Nephron (organoid): ENCODE measurements at regions not wholly inside any gene's neighbourhood (a gene's known extent, or its start where the extent isn't known, plus 50 kb on each side); places are given as distances from the start of the nearest gene placed in this dataset.

ENCODE experiments used
- H3K27ac Mint-ChIP-seq, 3 experiments: 2 replicates each; pipeline ENCODE4 v1.8.0; 2020; ENCODE audit warnings: mixed read lengths in 3 of 3, mild to moderate bottlenecking in 2 of 3, moderate library complexity in 1 of 3
- H3K27me3 Mint-ChIP-seq: 2 replicates; pipeline ENCODE4 v1.8.0; 2021; ENCODE audit warnings: low read depth, mild to moderate bottlenecking, moderate library complexity, mixed read lengths
- H3K36me3 Mint-ChIP-seq: 2 replicates; pipeline ENCODE4 v1.8.0; 2020; ENCODE audit warnings: low read depth, mixed read lengths
- H3K4me1 Mint-ChIP-seq: 2 replicates; pipeline ENCODE4 v1.8.0; 2020; ENCODE audit warnings: mixed read lengths
- H3K4me3 Mint-ChIP-seq, 3 experiments: 2 replicates each; pipeline ENCODE4 v1.8.0; 2020; ENCODE audit warnings: mild to moderate bottlenecking in 3 of 3, mixed read lengths in 3 of 3, moderate library complexity in 2 of 3
- H3K9me3 Mint-ChIP-seq: 2 replicates; pipeline ENCODE4 v1.8.0; 2020; ENCODE audit warnings: mixed read lengths
- CTCF ChIP-seq, 3 experiments: fragments of 200-600 bp; sonication (generic); IDR thresholded peaks; one replicate each; pipeline ENCODE4 v1.5.0; 2021; ENCODE audit warnings: antibody characterized with exemption in 3 of 3; ENCODE audit not compliant: unreplicated experiment in 3 of 3

DNA sequence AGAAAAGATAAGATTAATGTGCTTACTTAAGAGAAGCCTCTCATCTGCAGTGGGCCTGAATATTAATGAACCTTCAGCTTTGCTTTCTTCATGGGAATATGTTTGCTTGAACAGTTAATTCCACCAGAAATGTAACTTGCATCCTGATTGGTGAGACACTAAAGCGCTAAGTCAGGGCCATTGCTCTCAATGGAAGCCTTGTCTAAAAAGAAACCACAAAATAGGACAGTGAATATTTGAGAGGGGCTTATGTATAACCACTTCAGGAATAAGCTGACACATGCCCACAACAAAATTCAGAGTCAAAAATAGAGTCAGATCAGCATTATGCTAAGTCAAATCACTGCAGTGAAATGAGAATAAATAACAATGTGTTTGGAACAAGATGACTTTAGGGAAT, 1125.8 kb downstream of the STIM2 start:
- H3K27ac Mint-ChIP-seq: no peak overlapping the region
- H3K36me3 Mint-ChIP-seq: no peaks in the 10 kb centered on the region
- H3K9me3 Mint-ChIP-seq: no peaks in the 10 kb centered on the region
- H3K4me1 Mint-ChIP-seq: no peaks in the 10 kb centered on the region
- no peak for TF ChIP-seq CTCF (IDR thresholded peaks at IDR 0.05; ENCODE audit: unreplicated experiment in 3 of 3)
- H3K27me3 Mint-ChIP-seq: no peaks in the 10 kb centered on the region
- H3K4me3 Mint-ChIP-seq: no peak overlapping the region

- no peaks in the 10 kb centered on the region for H3K9me3 Mint-ChIP-seq
- TF ChIP-seq CTCF (IDR thresholded peaks at IDR 0.05; ENCODE audit: unreplicated experiment in 3 of 3): no peak
- no peak overlapping the region for H3K27ac Mint-ChIP-seq
- H3K4me3 Mint-ChIP-seq: no peak overlapping the region
- H3K36me3 Mint-ChIP-seq: no peaks in the 10 kb centered on the region
- H3K27me3 Mint-ChIP-seq: peaks cover 7% of the 10 kb centered on the region
- H3K4me1 Mint-ChIP-seq: no peaks in the 10 kb centered on the region
Observed at GRCh38 chr4:28001698-28002097, 1141.1 kb downstream of the STIM2 start.

- no peaks in the 10 kb centered on the region for H3K4me1 Mint-ChIP-seq
- H3K27ac Mint-ChIP-seq: no peak overlapping the region
- no peak overlapping the region for H3K4me3 Mint-ChIP-seq
- no peaks in the 10 kb centered on the region for H3K36me3 Mint-ChIP-seq
- H3K9me3 Mint-ChIP-seq: no peaks in the 10 kb centered on the region
- TF ChIP-seq CTCF (IDR thresholded peaks at IDR 0.05; ENCODE audit: unreplicated experiment in 3 of 3): no peak
- H3K27me3 Mint-ChIP-seq: peaks cover 7% of the 10 kb centered on the region
Observed at GRCh38 chr4:28004520-28004919, 1143.9 kb downstream of the STIM2 start.

- H3K27me3 Mint-ChIP-seq: peaks cover 7% of the 10 kb centered on the region
- H3K27ac Mint-ChIP-seq: no peak overlapping the region
- no peaks in the 10 kb centered on the region for H3K9me3 Mint-ChIP-seq
- no peak overlapping the region for H3K4me3 Mint-ChIP-seq
- TF ChIP-seq CTCF (IDR thresholded peaks at IDR 0.05; ENCODE audit: unreplicated experiment in 3 of 3): no peak
- no peaks in the 10 kb centered on the region for H3K4me1 Mint-ChIP-seq
- H3K36me3 Mint-ChIP-seq: no peaks in the 10 kb centered on the region
Observed at GRCh38 chr4:28006021-28006420, 1145.4 kb downstream of the STIM2 start.

- Mint-ChIP-seq H3K9me3 (no peaks in the 10 kb centered on the region), H3K27ac (no peak overlapping the region), H3K27me3 (no peaks in the 10 kb centered on the region), H3K4me3 (no peak overlapping the region), H3K36me3 (no peaks in the 10 kb centered on the region), H3K4me1 (no peaks in the 10 kb centered on the region)
- TF ChIP-seq CTCF (IDR thresholded peaks at IDR 0.05; ENCODE audit: unreplicated experiment in 3 of 3): no peak
Observed at GRCh38 chr4:28007693-28008092, 1147.1 kb downstream of the STIM2 start.

DNA sequence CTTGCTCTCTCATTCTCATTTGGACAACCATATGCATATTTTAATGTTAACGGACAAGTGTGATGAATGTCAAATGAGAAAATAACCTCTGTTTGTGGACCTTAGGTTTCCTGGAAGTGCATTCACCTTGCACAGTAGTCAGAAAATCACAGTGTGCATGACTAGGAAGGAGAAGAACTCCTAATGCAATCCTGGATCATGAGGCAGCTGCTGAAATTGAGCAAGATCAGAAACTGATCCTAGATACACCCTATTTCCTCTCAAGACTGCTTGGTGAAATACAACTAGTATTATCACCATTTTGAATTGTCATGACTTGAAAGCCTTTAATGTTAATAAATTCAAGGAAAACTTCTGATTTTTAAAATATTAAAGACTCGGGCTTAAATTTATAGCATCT, 1148.9 kb downstream of the STIM2 start:
- no peaks in the 10 kb centered on the region for H3K27me3 Mint-ChIP-seq
- H3K27ac Mint-ChIP-seq: no peak overlapping the region
- TF ChIP-seq CTCF (IDR thresholded peaks at IDR 0.05; ENCODE audit: unreplicated experiment in 3 of 3): no peak
- no peak overlapping the region for H3K4me3 Mint-ChIP-seq
- no peaks in the 10 kb centered on the region for H3K9me3 Mint-ChIP-seq
- no peaks in the 10 kb centered on the region for H3K4me1 Mint-ChIP-seq
- no peaks in the 10 kb centered on the region for H3K36me3 Mint-ChIP-seq
